ENCODE measurements at regions not wholly inside any gene's neighbourhood (a gene's known extent, or its start where the extent isn't known, plus 50 kb on each side); places are given as distances from the start of the nearest gene placed in this dataset.

- TF ChIP-seq EGR1 (IDR thresholded peaks at IDR 0.05) = no peak
- no peak for TF ChIP-seq TEAD4 (IDR thresholded peaks at IDR 0.05)
- TF ChIP-seq, protein P1, sequence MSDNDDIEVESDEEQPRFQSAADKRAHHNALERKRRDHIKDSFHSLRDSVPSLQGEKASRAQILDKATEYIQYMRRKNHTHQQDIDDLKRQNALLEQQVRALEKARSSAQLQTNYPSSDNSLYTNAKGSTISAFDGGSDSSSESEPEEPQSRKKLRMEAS (IDR thresholded peaks at IDR 0.05) = no peak
- TF ChIP-seq EP300 (IDR thresholded peaks at IDR 0.05; ENCODE audit: borderline replicate concordance) = no peak
- no peak for TF ChIP-seq TAF1 (IDR thresholded peaks at IDR 0.05; ENCODE audit: low read depth)
- no peak for TF ChIP-seq RAD21 (IDR thresholded peaks at IDR 0.05; ENCODE audit: low read depth)
- TF ChIP-seq, protein P2, sequence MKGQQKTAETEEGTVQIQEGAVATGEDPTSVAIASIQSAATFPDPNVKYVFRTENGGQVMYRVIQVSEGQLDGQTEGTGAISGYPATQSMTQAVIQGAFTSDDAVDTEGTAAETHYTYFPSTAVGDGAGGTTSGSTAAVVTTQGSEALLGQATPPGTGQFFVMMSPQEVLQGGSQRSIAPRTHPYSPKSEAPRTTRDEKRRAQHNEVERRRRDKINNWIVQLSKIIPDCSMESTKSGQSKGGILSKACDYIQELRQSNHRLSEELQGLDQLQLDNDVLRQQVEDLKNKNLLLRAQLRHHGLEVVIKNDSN (IDR thresholded peaks at IDR 0.05) = no peak
- TF ChIP-seq CEBPB (IDR thresholded peaks at IDR 0.05) = no peak
These were observed 1186.3 kb downstream of the EFNB2 start for GRCh38 chr13:105349082-105349723.
